DLD1 (cell line): ENCODE measurements at regions not wholly inside any gene's neighbourhood (a gene's known extent, or its start where the extent isn't known, plus 50 kb on each side); places are given as distances from the start of the nearest gene placed in this dataset.

ENCODE experiments used
- in situ Hi-C: cut with HindIII; loops from 2 replicates; pipeline ENCODE4 v1.10.0; 2017; ENCODE audit warnings: low sequenced_read_pairs

DNA sequence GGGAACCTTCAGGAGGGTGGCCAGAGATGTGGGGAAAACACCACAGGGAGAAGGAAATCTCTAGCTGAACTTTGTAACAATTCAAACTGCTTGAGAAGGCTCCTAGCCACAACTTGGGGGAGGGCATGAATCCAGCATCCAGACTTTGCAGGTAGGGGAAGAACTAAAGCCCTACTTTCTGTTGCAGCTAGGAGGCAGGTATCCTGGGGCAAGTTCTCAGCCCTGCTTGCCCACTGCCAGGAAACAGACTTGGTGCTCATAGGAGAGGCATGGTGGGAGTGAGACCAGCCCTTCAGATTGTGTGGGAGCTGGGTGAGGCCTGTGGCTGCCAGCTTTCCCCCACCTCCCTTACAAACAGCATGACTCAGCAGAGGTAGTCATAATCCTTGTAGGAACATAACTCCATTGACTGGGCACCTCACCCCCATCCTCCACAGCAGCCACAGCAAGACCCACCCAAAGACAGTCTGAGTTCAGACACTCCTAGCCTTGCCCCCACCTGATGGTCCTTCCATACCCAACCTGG is 209.5 kb upstream of the CPEB2 start:
- in situ Hi-C loops: no loop called here

GRCh38 chr4:14800977-14801376 is 201.3 kb upstream of the CPEB2 start:
- in situ Hi-C loops: no loop called here

- in situ Hi-C loops: no loop called here
These were observed 199.7 kb upstream of the CPEB2 start for GRCh38 chr4:14802596-14802995.

DNA sequence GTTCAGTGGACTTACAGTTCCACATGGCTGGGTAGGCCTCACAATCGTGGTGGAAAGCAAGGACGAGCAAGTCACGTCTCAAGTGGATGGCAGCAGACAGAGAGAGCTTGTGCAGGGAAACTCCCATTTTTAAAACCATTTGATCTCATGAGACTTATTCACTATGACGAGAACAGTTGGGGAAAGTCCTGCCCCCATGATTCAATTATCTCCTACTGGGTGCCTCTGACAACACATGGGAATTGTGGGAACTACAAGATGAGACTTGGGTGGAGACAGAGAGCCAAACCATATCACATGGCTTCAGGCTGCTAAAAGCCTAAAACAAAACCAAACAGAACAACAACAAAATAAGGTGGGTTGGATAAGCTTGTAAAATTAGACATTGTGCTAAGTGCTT is 194.4 kb upstream of the CPEB2 start:
- in situ Hi-C loops: no loop called here

DNA sequence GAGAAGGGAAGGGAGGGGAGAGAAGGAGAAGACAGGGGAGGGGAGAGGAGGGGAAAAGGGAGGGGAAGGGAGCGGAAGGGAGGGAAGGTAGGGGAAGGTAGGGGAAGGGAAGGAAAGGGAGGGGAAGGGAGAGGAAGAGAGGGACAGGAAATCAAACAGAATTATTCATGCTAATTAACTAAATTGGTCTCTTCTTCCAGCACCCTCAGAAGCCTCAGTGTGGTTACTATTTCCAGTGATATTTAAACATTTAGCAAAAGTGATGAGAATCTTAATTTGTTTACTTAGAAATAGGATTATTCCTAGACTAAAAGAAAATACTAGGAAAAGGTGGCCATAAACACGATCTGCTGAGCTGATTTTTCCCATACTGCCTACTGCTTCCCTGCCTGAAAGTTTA is 193.1 kb upstream of the CPEB2 start:
- in situ Hi-C loops: no loop called here

GRCh38 chr4:14810121-14810520 is 192.2 kb upstream of the CPEB2 start:
- in situ Hi-C loops: no loop called here

GRCh38 chr4:14810568-14810967 is 191.7 kb upstream of the CPEB2 start:
- in situ Hi-C loops: no loop called here

DNA sequence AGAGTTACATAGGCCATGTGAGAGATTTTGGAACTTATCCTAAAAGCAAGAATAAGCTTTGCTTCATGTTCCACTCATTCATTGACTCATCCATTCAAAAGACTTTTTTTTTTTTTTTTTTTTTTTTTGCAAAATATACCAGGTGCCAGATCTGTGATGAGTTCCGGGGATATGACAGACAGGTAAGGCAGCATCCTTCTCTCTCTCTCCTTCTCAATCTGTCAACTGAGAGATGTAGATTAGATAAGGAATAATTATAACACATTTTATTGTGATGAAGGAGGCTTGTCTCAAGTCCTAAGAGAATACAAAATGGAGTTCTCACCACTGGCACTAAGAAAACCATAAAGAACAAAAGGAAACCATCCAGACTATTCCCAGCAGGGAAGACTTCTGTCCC is 190.2 kb upstream of the CPEB2 start:
- in situ Hi-C loops: no loop called here

- in situ Hi-C loops: no loop called here
These were observed 185.5 kb upstream of the CPEB2 start for GRCh38 chr4:14816623-14817261.

GRCh38 chr4:14824189-14824588 is 178.1 kb upstream of the CPEB2 start:
- in situ Hi-C loops: no loop called here

- in situ Hi-C loops: no loop called here
These were observed 175.2 kb upstream of the CPEB2 start for GRCh38 chr4:14827111-14827510.

DNA sequence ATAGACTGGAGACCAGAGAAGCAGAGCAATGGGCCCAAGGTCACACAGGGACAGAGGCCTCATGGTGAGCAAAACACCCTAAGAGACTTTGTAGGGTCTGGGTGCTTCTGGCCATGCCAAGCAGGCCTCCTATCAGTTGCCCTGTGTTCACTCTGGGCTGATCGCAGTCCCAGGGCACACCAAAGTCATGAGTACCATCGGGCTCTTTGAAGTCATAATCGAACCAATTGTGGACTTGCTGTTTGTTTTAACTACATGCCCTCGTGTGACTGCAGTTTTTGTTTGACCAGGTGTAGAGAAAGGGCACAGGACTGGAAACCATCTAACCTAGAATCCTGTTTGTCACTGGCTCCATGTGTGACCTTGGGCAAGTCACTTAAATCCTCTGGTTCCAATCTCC is 172.5 kb upstream of the CPEB2 start:
- in situ Hi-C loops: no loop called here

DNA sequence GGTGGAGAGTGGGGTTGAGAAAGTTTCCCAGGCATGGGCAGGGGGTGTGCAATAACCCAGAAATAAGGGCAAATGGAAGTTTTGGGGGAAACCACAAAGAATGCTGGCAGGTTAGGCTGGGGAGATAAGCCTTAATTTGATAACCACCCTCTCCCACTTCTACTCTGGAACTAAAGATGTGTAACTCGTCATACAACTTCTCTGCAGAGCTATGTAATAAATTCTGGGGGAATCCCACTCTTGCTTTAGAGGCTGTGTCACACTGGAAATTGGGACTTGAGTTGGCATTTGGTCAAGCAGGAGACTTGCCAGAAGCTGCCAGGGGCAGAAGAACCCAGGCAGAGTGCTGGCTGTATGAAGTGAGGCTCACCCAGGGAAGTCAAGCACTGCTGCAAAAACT is 170.9 kb upstream of the CPEB2 start:
- in situ Hi-C loops: no loop called here

- in situ Hi-C loops: no loop called here
These were observed 169.2 kb upstream of the CPEB2 start for GRCh38 chr4:14833053-14833452.

DNA sequence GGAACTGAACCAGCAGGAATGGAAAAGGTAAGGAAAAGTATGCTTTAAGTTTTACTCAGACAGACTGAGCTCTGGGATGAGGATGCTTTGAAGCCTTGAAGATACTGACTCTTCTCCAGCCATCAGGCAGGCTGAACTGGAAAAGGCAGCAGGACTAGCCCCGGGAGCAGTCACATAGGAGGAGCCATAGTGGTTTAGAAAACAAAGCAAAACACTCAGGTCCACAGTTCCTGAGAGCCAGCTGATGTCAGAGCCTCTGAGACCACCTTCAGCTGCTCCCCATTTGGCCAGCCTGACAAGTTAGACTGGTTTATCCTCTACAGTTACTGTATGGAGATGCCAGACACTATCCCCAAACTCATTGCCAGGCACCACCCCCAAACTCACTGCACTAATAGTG is 167.9 kb upstream of the CPEB2 start:
- in situ Hi-C loops: no loop called here

GRCh38 chr4:14835288-14835687 is 167.0 kb upstream of the CPEB2 start:
- in situ Hi-C loops: no loop called here

DNA sequence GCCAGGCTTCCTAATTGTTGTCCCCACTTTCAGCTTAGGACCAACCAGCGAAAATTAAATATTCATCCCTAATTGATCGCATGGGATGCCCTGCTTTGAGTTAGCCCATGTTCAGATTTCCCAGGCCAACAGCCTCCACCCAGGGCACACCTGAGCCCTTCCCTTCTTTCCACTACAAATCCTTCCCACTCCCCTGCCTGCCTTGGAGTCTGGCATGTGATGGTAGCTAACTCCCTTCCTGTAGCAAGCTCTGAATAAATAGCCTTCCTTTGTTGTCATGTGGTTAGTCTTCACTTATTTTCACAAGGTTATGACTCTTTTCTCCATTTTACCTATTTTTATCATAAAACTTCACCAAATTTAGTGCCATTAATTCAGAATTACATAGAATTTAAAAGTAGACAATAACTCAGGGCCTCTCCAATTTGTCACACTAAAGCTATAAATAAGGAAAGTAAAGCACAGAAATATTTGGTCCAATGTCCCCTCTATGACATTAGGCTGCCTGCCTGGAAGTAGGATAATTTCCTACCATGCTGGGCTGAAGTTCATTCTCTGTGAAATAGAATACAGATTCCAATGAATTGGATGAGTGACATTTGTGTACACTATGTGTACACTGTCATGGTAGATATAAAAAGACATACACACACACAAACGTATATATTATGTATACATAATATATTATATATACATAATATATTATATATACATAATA is 166.4 kb upstream of the CPEB2 start:
- in situ Hi-C loops: no loop called here

DNA sequence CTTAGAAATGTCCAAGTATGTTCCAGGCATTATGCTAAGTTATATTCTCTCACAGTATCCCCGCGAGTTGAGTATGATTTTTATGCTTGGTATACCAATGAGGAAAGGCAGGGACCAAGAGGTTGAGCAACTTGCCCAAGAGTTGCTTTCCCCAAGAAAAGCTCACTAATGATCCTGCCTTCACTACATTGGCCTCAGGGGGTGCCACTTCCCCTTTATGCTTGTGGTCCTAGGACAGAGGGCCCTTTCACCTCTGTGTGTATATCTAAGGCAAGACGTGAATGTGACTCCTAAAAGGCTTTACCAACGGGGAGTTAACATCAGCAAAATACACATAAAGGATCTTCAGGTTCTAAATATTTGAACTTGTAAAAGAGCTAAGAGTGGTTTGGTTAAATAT is 164.4 kb upstream of the CPEB2 start:
- in situ Hi-C loops: no loop called here

GRCh38 chr4:14841801-14842768 is 160.2 kb upstream of the CPEB2 start:
- in situ Hi-C loops: no loop called here

GRCh38 chr4:14842964-14843630 is 159.2 kb upstream of the CPEB2 start:
- in situ Hi-C loops: no loop called here

GRCh38 chr4:14844061-14844460 is 158.2 kb upstream of the CPEB2 start:
- in situ Hi-C loops: no loop called here
